ENCODE measurements at regions not wholly inside any gene's neighbourhood (a gene's known extent, or its start where the extent isn't known, plus 50 kb on each side); places are given as distances from the start of the nearest gene placed in this dataset.

DNA sequence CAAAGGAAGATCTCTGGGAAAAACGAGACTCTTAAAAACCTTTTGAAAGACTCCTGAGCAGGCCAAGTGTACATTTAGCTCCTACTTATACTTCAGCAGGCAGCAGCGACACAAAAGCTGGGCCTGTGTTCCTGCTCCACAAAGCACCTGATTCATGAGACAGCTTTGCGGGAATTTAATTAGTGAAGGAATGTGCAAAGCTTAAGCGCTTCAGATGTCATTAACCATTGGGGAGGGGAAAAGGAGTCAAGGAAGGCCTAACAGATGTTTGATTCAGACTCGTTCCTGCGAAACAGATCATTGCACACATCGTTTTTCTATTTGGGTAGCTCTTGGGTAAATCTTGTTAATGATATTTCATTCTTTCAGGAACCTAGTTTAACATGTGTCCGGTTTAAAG, 125.9 kb downstream of the MAIP1 start:
- TF ChIP-seq CTCF (IDR thresholded peaks at IDR 0.05; ENCODE audit: extremely low read depth in 1 of 2, insufficient read depth in 1 of 2, low read depth in 1 of 2, low read length in 2 of 2): no peak
- no peak for TF ChIP-seq EZH2 (IDR thresholded peaks at IDR 0.05; ENCODE audit: borderline replicate concordance, low read depth, low read length, severe bottlenecking)
- TF ChIP-seq, protein P1, sequence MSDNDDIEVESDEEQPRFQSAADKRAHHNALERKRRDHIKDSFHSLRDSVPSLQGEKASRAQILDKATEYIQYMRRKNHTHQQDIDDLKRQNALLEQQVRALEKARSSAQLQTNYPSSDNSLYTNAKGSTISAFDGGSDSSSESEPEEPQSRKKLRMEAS (IDR thresholded peaks at IDR 0.05; ENCODE audit: insufficient read depth, insufficient read length): no peak
- no peak for TF ChIP-seq POLR2A (IDR thresholded peaks at IDR 0.05; ENCODE audit: low read depth, low read length)
- TF ChIP-seq POLR2AphosphoS5 (IDR thresholded peaks at IDR 0.05; ENCODE audit: insufficient read depth, low read depth, low read length): no peak
- no peak for TF ChIP-seq JUN (IDR thresholded peaks at IDR 0.05; ENCODE audit: borderline replicate concordance, insufficient read depth, insufficient read length, low read depth)
- TF ChIP-seq FOS (IDR thresholded peaks at IDR 0.05; ENCODE audit: borderline replicate concordance, insufficient read depth, low read length): no peak

All from endothelial cell of umbilical vein (primary cell).